IgD-negative memory B cell (primary cell): ENCODE measurements at regions not wholly inside any gene's neighbourhood (a gene's known extent, or its start where the extent isn't known, plus 50 kb on each side); places are given as distances from the start of the nearest gene placed in this dataset.
"Not testable (repeated sequence)": the region's sequence is repeated elsewhere in the genome, so short reads cannot be mapped to it uniquely, and the experiment has no call there.

Source experiments
- H3K27ac Mint-ChIP-seq, 3 donors: one replicate each; pipeline ENCODE4 v1.8.0; 2020 to 2022; ENCODE audit warnings: mild to moderate bottlenecking in 3 of 3, mixed read lengths in 3 of 3, moderate library complexity in 1 of 3
- H3K27me3 Mint-ChIP-seq: one replicate; pipeline ENCODE4 v1.8.0; 2021; ENCODE audit warnings: mixed read lengths
- H3K36me3 Mint-ChIP-seq: one replicate; pipeline ENCODE4 v1.8.0; 2020; ENCODE audit warnings: mild to moderate bottlenecking, mixed read lengths
- H3K4me1 Mint-ChIP-seq, 3 donors: one replicate each; pipeline ENCODE4 v1.8.0; 2020 to 2022; ENCODE audit warnings: mixed read lengths in 3 of 3, mild to moderate bottlenecking in 1 of 3
- H3K4me3 Mint-ChIP-seq, 4 donors: one replicate each; pipeline ENCODE4 v1.8.0; 2020 to 2022; ENCODE audit warnings: mild to moderate bottlenecking in 4 of 4, mixed read lengths in 4 of 4, moderate library complexity in 3 of 4
- H3K9me3 Mint-ChIP-seq, 3 donors: one replicate each; pipeline ENCODE4 v1.8.0; 2020 to 2021; ENCODE audit warnings: mixed read lengths in 3 of 3, mild to moderate bottlenecking in 1 of 3

DNA sequence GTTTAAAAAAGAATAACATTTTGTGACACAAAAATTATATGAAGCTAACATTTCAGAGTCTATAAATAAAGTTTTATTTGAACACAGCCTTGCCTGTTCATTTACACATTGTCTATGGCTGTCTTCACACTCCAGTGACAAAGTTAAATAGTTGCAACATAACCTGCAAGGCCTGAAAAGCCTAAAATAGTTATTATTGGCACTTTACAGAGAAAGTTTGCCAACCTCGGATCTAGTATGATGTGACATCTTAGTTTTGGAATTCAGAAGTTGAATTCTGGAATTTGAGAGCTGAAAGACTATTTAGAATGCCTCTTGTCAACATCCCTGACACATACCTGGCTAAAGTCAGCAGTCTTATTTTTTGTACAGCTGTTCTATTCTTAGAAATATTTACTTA is 68.3 kb downstream of the DYRK2 start:
- Mint-ChIP-seq H3K27me3 (no peaks in the 10 kb centered on the region), H3K36me3 (no peaks in the 10 kb centered on the region), H3K4me1 (peaks cover 0 to 3% (median 3%) of the 10 kb centered on the region in 3 donors), H3K4me3 (no peak overlapping the region), H3K9me3 (peaks cover 0 to 2% (median 0%) of the 10 kb centered on the region in 3 donors), H3K27ac (no peak overlapping the region)

DNA sequence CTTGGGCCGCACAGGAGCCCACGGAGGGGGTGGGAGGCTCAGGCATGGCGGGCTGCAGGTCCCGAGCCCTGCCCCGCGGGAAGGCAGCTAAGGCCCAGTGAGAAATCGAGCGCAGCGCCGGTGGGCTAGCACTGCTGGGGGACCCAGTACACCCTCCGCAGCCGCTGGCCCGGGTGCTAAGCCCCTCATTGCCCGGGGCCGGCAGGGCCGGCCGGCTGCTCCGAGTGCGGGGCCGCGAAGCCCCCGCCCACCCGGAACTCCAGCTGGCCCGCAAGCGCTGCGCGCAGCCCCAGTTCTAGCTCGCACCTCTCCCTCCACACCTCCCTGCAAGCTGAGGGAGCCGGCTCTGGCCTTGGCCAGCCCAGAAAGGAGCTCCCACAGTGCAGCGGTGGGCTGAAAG is 70.8 kb downstream of the DYRK2 start:
- not testable (repeated sequence) for H3K4me3 Mint-ChIP-seq, H3K4me1 Mint-ChIP-seq, H3K9me3 Mint-ChIP-seq, H3K27me3 Mint-ChIP-seq, H3K27ac Mint-ChIP-seq, H3K36me3 Mint-ChIP-seq

DNA sequence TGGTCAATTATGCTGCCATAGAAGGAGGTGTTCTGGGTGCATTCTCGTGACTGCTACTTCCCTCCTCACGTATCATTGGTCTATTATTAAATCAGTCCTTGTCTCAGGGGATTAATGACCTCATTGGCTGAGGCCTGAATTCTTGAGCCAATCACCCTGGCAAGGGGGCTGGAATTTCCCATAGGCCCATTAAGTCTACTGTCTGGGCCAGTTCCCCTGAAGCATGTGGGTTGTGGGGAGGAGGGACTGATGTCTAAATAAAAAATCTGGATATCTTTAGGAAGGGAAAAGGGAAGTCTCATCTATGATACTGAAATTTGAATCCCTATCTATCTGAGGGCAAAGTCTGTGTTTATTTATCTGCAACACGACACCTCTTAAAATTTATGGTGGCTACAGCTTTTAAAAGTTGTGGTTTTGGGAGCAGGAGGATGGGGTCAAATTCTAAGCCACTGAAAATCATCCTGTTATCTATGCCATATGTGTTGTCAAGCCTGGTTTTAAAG is 71.9 kb downstream of the DYRK2 start:
- no peaks in the 10 kb centered on the region for H3K36me3 Mint-ChIP-seq
- H3K9me3 Mint-ChIP-seq: peaks cover 0 to 2% (median 0%) of the 10 kb centered on the region in 3 donors
- no peaks in the 10 kb centered on the region for H3K4me1 Mint-ChIP-seq
- H3K27me3 Mint-ChIP-seq: no peaks in the 10 kb centered on the region
- no peak overlapping the region for H3K27ac Mint-ChIP-seq
- H3K4me3 Mint-ChIP-seq: no peak overlapping the region

DNA sequence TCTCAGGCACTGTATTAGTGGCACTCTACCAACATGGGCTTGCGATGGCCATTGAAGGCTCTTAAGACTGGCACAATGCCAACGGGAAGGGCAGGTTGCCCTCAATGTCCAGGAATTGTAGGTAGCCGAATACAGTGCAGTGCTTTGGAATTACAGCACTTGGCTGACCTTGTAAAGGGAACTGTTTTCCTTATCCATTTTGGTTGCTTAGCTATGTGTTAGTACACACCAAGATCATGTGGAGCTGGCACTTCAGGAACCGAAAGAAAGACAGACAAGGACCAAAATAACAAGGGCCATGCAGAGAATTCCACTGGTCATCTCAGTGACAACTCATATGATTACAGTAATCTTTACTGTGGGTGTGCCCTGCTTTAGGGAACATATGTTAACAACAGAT is 72.7 kb downstream of the DYRK2 start:
- no peak overlapping the region for H3K4me3 Mint-ChIP-seq
- no peaks in the 10 kb centered on the region for H3K36me3 Mint-ChIP-seq
- H3K27ac Mint-ChIP-seq: no peak overlapping the region
- H3K9me3 Mint-ChIP-seq: peaks cover 0 to 3% (median 0%) of the 10 kb centered on the region in 3 donors
- no peaks in the 10 kb centered on the region for H3K27me3 Mint-ChIP-seq
- H3K4me1 Mint-ChIP-seq: no peaks in the 10 kb centered on the region

DNA sequence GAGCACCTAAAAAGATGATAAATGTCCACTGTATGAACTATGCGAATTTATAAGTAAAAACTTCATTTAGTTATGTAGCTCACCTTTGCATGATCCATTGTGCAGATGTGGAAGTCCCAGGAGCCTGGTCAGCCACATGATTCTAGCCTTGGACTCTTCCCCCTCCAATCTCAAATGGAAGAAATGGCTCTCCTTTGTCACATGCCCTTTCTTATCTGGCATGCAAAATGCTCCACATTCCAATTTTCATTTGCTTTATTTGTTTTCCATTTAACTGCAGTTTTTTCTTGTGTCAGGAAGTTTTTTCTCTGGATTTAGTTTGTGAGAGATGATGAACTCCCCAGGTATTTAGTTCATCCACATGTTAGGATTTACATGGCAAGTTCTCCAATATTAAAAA is 73.8 kb downstream of the DYRK2 start:
- no peak overlapping the region for H3K4me3 Mint-ChIP-seq
- peaks cover 0 to 3% (median 0%) of the 10 kb centered on the region in 3 donors for H3K9me3 Mint-ChIP-seq
- H3K27me3 Mint-ChIP-seq: no peaks in the 10 kb centered on the region
- no peaks in the 10 kb centered on the region for H3K36me3 Mint-ChIP-seq
- no peak overlapping the region for H3K27ac Mint-ChIP-seq
- H3K4me1 Mint-ChIP-seq: no peaks in the 10 kb centered on the region

DNA sequence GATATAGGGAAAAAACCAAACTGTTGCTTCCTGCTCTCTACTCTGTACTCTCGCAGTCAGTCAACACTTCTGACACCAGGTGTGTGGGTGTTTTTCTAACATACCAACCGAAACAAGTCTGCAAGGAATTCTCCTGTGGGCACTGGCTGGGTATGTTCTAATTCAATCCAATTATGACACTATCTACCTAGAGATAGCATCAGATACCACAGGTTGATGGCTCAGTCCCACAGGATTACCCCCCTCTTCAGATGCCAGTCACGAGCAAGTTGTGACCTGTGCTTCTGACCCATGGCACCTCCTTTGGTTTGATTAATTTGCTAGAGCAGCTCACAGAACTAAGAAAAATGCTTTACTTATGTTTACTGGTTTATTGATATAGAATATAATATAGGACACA is 78.3 kb downstream of the DYRK2 start:
- no peaks in the 10 kb centered on the region for H3K4me1 Mint-ChIP-seq
- H3K27ac Mint-ChIP-seq: peak overlapping the region in 1 of 3 donors; percentile 67
- H3K4me3 Mint-ChIP-seq: no peak overlapping the region
- H3K27me3 Mint-ChIP-seq: no peaks in the 10 kb centered on the region
- peaks cover 0 to 1% (median 0%) of the 10 kb centered on the region in 3 donors for H3K9me3 Mint-ChIP-seq
- peaks cover under 1% of the 10 kb centered on the region for H3K36me3 Mint-ChIP-seq

DNA sequence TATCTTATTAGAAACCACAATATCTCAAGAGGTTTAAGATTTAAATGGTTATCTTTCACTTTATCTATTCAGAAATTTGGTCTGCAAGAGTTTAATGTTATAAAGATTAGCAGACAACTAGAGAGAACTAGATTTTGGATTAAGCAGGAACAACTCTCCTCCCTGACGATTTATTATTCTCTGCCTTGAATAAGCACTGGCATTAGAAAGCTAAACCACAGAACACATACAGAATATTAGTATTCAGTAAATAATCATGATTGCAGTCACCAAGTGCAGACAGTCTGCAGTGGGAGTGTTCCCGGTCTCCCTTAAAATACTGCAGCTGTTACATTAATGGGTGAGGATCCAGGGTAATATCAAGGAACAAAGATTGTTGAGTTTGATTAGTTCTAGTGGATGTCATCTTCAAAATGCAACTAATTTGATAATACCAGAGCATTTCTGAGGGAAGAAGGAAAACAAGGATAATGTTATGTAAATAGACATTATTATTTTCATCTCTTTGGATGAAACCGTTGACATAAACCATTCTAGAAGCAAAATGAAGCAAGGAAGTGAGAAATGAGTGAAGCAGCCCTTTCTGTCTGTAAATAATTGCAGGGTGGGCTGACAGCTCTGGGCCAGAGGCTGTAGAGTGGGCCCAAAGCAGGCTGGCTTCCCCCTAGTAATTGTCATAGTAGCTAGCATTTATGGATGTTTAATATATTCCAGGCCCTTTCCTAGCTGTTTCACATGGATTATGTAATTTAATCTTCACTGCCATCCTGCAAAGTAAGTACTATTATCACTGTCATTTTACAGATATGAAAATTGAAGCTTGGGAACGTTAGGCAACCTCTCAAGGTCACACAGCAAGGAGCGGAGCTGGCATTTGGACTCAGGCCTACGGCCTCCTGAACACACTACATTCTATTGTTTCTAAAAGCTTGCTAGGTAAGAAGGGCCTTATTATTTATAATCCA is 79.4 kb downstream of the DYRK2 start:
- Mint-ChIP-seq H3K27me3 (no peaks in the 10 kb centered on the region), H3K27ac (peak overlapping the region in 1 of 3 donors; percentile 52), H3K9me3 (peaks cover 0 to 1% (median 0%) of the 10 kb centered on the region in 3 donors), H3K4me3 (no peak overlapping the region), H3K4me1 (no peaks in the 10 kb centered on the region), H3K36me3 (peaks cover 2% of the 10 kb centered on the region)

DNA sequence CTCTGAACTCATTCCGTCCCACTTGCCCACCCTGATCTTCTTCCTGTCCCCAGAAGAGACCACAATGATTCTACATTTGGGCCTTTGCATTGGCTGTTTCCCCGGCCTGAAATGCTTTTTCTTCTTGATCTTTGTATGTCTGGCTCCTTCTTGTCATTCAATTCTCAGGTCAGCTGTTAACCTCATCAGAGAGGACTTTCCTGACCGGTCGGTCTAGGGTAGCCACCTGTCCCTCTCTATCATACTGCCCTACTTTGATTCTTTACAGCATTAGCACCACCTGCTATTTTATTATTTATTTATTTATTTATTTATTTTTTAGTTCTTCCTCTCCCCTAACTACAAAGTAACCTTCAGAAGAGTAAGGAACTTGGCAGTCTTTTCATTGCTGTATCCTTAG is 84.3 kb downstream of the DYRK2 start:
- H3K27me3 Mint-ChIP-seq: peaks cover 2% of the 10 kb centered on the region
- no peaks in the 10 kb centered on the region for H3K9me3 Mint-ChIP-seq
- H3K4me1 Mint-ChIP-seq: peaks cover 0 to 2% (median 0%) of the 10 kb centered on the region in 3 donors
- H3K27ac Mint-ChIP-seq: no peak overlapping the region
- peaks cover 2% of the 10 kb centered on the region for H3K36me3 Mint-ChIP-seq
- H3K4me3 Mint-ChIP-seq: no peak overlapping the region

DNA sequence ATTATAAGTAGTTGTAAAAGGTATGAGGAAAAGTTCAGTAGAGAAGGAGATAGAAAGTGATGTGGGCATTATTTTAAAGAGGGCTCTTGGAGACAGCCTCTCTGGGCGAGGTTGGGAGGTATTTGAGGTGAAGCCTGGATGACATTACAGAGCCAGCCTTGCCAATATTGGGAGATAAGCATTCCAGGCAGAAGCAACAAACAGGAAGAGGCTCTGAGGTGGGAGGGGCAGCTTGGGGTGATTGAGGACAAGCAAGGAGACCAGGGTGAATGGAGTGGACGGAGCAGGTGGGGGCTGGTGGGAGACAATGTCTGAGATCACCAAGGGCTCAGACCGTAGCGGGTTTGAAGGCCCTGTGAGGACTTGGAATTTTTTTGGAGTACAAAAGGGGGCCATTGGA is 87.3 kb downstream of the DYRK2 start:
- H3K27ac Mint-ChIP-seq: no peak overlapping the region
- no peak overlapping the region for H3K4me3 Mint-ChIP-seq
- peaks cover 0 to 2% (median 0%) of the 10 kb centered on the region in 3 donors for H3K4me1 Mint-ChIP-seq

DNA sequence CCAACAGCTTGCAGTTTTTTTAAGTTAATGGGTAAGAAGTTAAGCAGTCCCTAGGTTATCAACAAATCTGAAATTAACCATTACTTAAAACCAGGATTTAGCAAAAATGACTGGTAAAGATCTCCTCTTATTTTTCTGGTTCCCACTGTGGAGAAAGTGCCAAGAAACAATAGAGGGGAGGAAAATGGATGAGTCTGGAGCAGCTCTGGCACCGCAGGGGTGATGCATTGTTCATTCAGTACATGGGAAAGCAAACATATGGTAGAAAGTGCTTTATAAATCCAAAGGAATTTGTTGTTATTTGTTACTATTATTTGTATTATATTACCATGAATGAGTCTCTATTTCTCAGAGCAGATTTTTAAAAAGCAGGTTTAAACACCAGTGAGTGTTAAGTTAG is 92.2 kb downstream of the DYRK2 start:
- Mint-ChIP-seq H3K4me1 (peaks cover 0 to 2% (median 0%) of the 10 kb centered on the region in 3 donors), H3K4me3 (no peak overlapping the region)

More for the DNA sequence above, 87.3 kb downstream of the DYRK2 start:
- Mint-ChIP-seq H3K27me3 (peaks cover 2% of the 10 kb centered on the region), H3K36me3 (peaks cover 2% of the 10 kb centered on the region), H3K9me3 (no peaks in the 10 kb centered on the region)

DNA sequence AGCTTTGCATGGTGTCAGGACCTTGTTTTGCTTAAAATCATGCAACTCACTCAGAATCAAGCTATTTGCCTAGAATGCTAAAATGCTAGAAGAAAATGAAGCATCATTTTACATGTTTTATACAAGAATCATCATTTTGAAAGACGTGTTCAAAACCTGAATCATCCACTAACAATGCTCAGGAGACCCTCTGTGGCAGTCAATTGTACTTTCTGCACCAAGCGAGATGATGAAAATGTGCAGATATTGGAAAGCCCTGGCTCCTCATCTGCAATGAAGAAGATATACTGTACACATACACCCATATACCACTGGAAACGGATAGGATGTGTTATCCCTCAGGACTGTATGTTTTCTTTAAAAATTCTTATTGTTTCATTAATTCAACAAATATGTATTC is 92.7 kb downstream of the DYRK2 start:
- no peak overlapping the region for H3K4me3 Mint-ChIP-seq
- H3K36me3 Mint-ChIP-seq: no peaks in the 10 kb centered on the region
- peaks cover 0 to 2% (median 0%) of the 10 kb centered on the region in 3 donors for H3K4me1 Mint-ChIP-seq
- H3K9me3 Mint-ChIP-seq: peaks cover 0 to 5% (median 2%) of the 10 kb centered on the region in 3 donors
- no peak overlapping the region for H3K27ac Mint-ChIP-seq
- no peaks in the 10 kb centered on the region for H3K27me3 Mint-ChIP-seq

More for the DNA sequence above, 92.2 kb downstream of the DYRK2 start:
- peaks cover 2% of the 10 kb centered on the region for H3K27me3 Mint-ChIP-seq
- no peaks in the 10 kb centered on the region for H3K36me3 Mint-ChIP-seq
- no peak overlapping the region for H3K27ac Mint-ChIP-seq
- H3K9me3 Mint-ChIP-seq: peaks cover 0 to under 1% (median 0%) of the 10 kb centered on the region in 3 donors

DNA sequence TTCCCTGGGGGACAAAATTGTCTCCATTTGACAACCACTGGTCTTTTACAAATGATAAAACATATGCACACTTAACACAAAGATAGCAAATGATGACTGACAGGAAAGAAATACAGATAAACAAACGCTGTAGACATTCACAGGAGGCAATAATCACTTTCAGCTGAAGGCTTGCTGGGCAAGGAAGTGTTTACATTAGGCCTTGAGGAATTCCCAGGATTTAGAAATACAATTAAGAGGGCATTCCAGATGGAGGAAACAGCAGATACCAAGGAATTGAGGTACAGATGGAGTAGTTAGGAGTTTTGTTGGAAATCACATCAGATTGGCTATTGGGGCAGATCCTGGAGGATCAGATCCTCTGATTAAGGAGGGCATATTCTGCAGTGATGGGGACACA is 93.9 kb downstream of the DYRK2 start:
- H3K4me1 Mint-ChIP-seq: peaks cover 0 to 2% (median 0%) of the 10 kb centered on the region in 3 donors
- no peak overlapping the region for H3K4me3 Mint-ChIP-seq
- no peaks in the 10 kb centered on the region for H3K27me3 Mint-ChIP-seq
- H3K9me3 Mint-ChIP-seq: peaks cover 0 to 5% (median 2%) of the 10 kb centered on the region in 3 donors
- H3K27ac Mint-ChIP-seq: no peak overlapping the region
- H3K36me3 Mint-ChIP-seq: no peaks in the 10 kb centered on the region

DNA sequence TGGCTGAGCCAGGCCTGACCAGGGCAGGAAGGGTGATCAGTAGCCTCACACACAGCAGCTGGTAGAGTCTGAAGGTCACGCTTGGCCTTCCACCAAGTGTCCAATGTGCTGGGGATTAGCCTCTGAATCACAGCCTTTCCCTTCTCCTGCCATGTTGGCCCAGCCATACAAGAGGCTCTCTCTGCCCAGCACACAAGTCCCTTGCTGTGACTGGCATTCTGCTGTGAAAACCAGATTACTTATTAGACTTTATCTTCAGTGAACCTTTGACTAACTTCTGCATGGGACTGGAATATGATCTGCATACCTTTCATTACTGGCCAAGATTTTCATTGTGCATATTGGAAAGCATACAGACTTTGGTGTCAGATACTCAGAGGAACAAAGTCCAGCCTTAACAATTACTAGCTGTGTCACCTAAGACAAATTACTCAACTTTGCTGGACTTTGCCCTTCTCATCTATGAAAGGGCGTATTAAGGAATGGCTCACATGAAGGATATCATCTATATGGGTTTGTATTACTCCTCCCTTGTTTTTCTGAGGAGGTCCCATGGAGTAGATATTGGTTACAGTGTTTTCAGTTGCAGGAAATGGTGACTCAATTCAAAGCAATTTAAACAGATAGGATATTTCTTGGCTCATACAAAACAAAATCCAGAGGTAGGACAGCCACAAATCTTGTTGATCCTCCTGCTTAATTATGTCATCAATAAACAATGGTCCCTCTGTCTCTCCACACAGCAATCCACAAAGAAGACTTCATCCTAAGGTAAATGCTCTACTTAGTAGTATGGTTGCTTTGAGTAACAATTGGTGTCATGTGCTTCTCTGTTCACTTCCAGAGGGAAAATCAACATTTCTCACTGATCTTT is 99.6 kb downstream of the DYRK2 start:
- H3K27ac Mint-ChIP-seq: no peak overlapping the region
- no peak overlapping the region for H3K4me3 Mint-ChIP-seq
- H3K4me1 Mint-ChIP-seq: no peaks in the 10 kb centered on the region
- peaks cover 0 to 5% (median 2%) of the 10 kb centered on the region in 3 donors for H3K9me3 Mint-ChIP-seq
- no peaks in the 10 kb centered on the region for H3K27me3 Mint-ChIP-seq
- H3K36me3 Mint-ChIP-seq: peaks cover 3% of the 10 kb centered on the region

DNA sequence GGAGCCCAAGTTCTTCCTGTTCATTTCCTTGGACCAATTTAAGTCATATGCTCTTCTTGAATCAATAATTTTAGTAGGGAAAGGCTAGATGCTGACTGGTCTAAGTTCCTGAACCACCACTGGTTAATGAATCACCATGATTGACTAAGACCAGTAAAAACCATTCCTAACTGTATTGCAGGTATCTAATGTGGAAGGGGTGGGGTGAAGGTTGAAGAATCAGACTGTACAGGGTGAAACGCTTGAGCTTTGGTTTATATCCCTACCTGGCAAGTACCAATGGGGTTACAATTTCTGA is 100.1 kb downstream of the DYRK2 start:
- Mint-ChIP-seq H3K27ac (no peak overlapping the region), H3K4me1 (no peaks in the 10 kb centered on the region), H3K36me3 (peaks cover 3% of the 10 kb centered on the region), H3K4me3 (no peak overlapping the region), H3K9me3 (peaks cover 0 to 5% (median 2%) of the 10 kb centered on the region in 3 donors), H3K27me3 (no peaks in the 10 kb centered on the region)
